GM19238 (cell line): ENCODE measurements at regions not wholly inside any gene's neighbourhood (a gene's known extent, or its start where the extent isn't known, plus 50 kb on each side); places are given as distances from the start of the nearest gene placed in this dataset.
"Not testable (repeated sequence)": the region's sequence is repeated elsewhere in the genome, so short reads cannot be mapped to it uniquely, and the experiment has no call there.

ENCODE experiments used
- DNase-seq: peaks from one replicate; pipeline ENCODE4 v3.0.0; 2011; ENCODE audit warnings: low spot score; ENCODE audit not compliant: insufficient read length

- not testable (repeated sequence) for DNase-seq
Measured at GRCh38 chr7:97234494-97234893, 117.0 kb downstream of the SDHAF3 start.

- no peak for DNase-seq
Measured at GRCh38 chr7:97246317-97246716, 128.8 kb downstream of the SDHAF3 start.

GRCh38 chr7:97258187-97258586, 140.7 kb downstream of the SDHAF3 start:
- DNase-seq, result not testable (repeated sequence)

GRCh38 chr7:97269741-97270140, 152.2 kb downstream of the SDHAF3 start:
- DNase-seq, result no peak

- no peak for DNase-seq
Measured at GRCh38 chr7:97270280-97270679, 152.8 kb downstream of the SDHAF3 start.

- no peak for DNase-seq
Measured at GRCh38 chr7:97271619-97272018, 154.1 kb downstream of the SDHAF3 start.

- DNase-seq, result peak; percentile 4
Measured at GRCh38 chr7:97272237-97272975, 154.9 kb downstream of the SDHAF3 start.

- no peak for DNase-seq
Measured at GRCh38 chr7:97275475-97275874, 158.0 kb downstream of the SDHAF3 start.

- no peak for DNase-seq
Measured at GRCh38 chr7:97280950-97281349, 163.5 kb downstream of the SDHAF3 start.

GRCh38 chr7:97285348-97285747, 167.8 kb downstream of the SDHAF3 start:
- DNase-seq, result no peak

- DNase-seq, result no peak
Measured at GRCh38 chr7:97293031-97293430, 175.5 kb downstream of the SDHAF3 start.

GRCh38 chr7:97298561-97298960, 181.1 kb downstream of the SDHAF3 start:
- no peak for DNase-seq

GRCh38 chr7:97305589-97305988, 188.1 kb downstream of the SDHAF3 start:
- no peak for DNase-seq

GRCh38 chr7:97307521-97308108, 190.1 kb downstream of the SDHAF3 start:
- no peak for DNase-seq

GRCh38 chr7:97313900-97314299, 196.4 kb downstream of the SDHAF3 start:
- no peak for DNase-seq

- no peak for DNase-seq
Measured at GRCh38 chr7:97317575-97317974, 200.1 kb downstream of the SDHAF3 start.

GRCh38 chr7:97329871-97330270, 212.4 kb downstream of the SDHAF3 start:
- not testable (repeated sequence) for DNase-seq

GRCh38 chr7:97337849-97338248, 220.4 kb downstream of the SDHAF3 start:
- no peak for DNase-seq

- DNase-seq, result no peak
Measured at GRCh38 chr7:97342512-97342911, 225.0 kb downstream of the SDHAF3 start.

GRCh38 chr7:97346349-97346748, 228.9 kb downstream of the SDHAF3 start:
- no peak for DNase-seq

- DNase-seq, result no peak
Measured at GRCh38 chr7:97351488-97351887, 234.0 kb downstream of the SDHAF3 start.

GRCh38 chr7:97357459-97357858, 240.0 kb downstream of the SDHAF3 start:
- no peak for DNase-seq

- DNase-seq, result no peak
Measured at GRCh38 chr7:97372882-97373281, 255.4 kb downstream of the SDHAF3 start.
